ENCODE measurements at regions not wholly inside any gene's neighbourhood (a gene's known extent, or its start where the extent isn't known, plus 50 kb on each side); places are given as distances from the start of the nearest gene placed in this dataset.

- TF ChIP-seq EZH2 (IDR thresholded peaks at IDR 0.05; ENCODE audit: borderline replicate concordance, insufficient read depth, low read depth, low read length, poor library complexity, severe bottlenecking) (no peak), CTCF (IDR thresholded peaks at IDR 0.05) (no peak)
Measured at GRCh38 chrY:19006234-19006633, 232.7 kb upstream of the HSFY2 start.
